ENCODE measurements at regions not wholly inside any gene's neighbourhood (a gene's known extent, or its start where the extent isn't known, plus 50 kb on each side); places are given as distances from the start of the nearest gene placed in this dataset.

DNA sequence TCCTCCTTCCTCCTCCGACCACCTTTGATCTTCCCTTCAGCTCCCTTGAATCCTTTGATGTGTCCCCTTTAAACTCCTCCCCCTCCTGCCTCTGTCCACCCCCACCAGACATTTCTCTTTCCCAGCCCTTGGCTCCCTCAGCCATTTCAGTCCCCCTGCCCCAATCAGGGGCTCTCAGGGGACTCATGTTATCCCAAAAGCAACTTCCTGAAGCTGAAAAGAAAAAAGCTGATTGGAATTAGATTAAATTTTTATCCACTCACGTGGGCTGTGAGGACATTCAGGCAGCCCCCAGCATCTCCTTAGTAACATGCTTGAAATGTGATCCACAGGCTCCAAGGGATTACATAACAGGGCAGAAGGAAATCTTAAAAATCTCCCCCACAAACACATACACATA, 81.3 kb downstream of the NEURL3 start:
- H3K4me2 ChIP-seq (replicated peaks; ENCODE audit: extremely low read depth, low read length, poor library complexity, severe bottlenecking): no peak overlapping the region
- Mint-ChIP-seq H3K27ac (no peak overlapping the region), H3K36me3 (no peaks in the 10 kb centered on the region), H3K4me1 (peaks cover 2% of the 10 kb centered on the region), H3K9me3 (peaks cover 7 to 34% (median 23%) of the 10 kb centered on the region in 7 donors), H3K27me3 (ENCODE audit: low read depth in 3 of 3) (peaks cover 11 to 13% (median 12%) of the 10 kb centered on the region in 3 donors), H3K4me3 (no peak overlapping the region)
- no peak for DNase-seq
- H3K9ac ChIP-seq (ENCODE audit: insufficient read depth, low read length, poor library complexity, severe bottlenecking): no peak overlapping the region
- TF ChIP-seq, protein P1, sequence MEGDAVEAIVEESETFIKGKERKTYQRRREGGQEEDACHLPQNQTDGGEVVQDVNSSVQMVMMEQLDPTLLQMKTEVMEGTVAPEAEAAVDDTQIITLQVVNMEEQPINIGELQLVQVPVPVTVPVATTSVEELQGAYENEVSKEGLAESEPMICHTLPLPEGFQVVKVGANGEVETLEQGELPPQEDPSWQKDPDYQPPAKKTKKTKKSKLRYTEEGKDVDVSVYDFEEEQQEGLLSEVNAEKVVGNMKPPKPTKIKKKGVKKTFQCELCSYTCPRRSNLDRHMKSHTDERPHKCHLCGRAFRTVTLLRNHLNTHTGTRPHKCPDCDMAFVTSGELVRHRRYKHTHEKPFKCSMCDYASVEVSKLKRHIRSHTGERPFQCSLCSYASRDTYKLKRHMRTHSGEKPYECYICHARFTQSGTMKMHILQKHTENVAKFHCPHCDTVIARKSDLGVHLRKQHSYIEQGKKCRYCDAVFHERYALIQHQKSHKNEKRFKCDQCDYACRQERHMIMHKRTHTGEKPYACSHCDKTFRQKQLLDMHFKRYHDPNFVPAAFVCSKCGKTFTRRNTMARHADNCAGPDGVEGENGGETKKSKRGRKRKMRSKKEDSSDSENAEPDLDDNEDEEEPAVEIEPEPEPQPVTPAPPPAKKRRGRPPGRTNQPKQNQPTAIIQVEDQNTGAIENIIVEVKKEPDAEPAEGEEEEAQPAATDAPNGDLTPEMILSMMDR (IDR thresholded peaks at IDR 0.05): no peak
- peaks cover 8 to 19% of the 10 kb centered on the region in 2 donors for H3K9me3 ChIP-seq (replicated peaks in 1 of 2; ENCODE audit: control insufficient read depth in 1 of 2, insufficient read depth in 1 of 2, low read length in 2 of 2)
- H3K4me3 ChIP-seq (replicated peaks in 1 of 3; ENCODE audit: low read depth in 2 of 3, low read length in 3 of 3): no peak overlapping the region
- no peak overlapping the region for H2AFZ ChIP-seq (ENCODE audit: insufficient read depth, low read depth, low read length, poor library complexity, severe bottlenecking)
- H3K79me2 ChIP-seq (ENCODE audit: insufficient read depth, low read length): no peaks in the 10 kb centered on the region
- no peaks in the 10 kb centered on the region for H4K20me1 ChIP-seq (ENCODE audit: insufficient read depth, low read length)
- H3K27me3 ChIP-seq (ENCODE audit: control insufficient read depth in 2 of 2, insufficient read depth in 2 of 2, low read length in 2 of 2): no peaks in the 10 kb centered on the region
- WGBS (ENCODE audit: insufficient coverage): 100% methylated on average over 1 of the region's 2 CpGs
- no peaks in the 10 kb centered on the region for H3K36me3 ChIP-seq (replicated peaks in 1 of 2; ENCODE audit: control insufficient read depth in 1 of 2, insufficient read depth in 2 of 2, low read length in 2 of 2)
- H3K27ac ChIP-seq (ENCODE audit: low read depth in 1 of 2, low read length in 2 of 2): no peak overlapping the region
- H3K4me1 ChIP-seq (ENCODE audit: control insufficient read depth in 1 of 2, insufficient read depth in 2 of 2, low read length in 2 of 2): no peaks in the 10 kb centered on the region
- intact Hi-C loops (cut with micrococcal nuclease): no loop called here
